ENCODE measurements at regions not wholly inside any gene's neighbourhood (a gene's known extent, or its start where the extent isn't known, plus 50 kb on each side); places are given as distances from the start of the nearest gene placed in this dataset.

DNA sequence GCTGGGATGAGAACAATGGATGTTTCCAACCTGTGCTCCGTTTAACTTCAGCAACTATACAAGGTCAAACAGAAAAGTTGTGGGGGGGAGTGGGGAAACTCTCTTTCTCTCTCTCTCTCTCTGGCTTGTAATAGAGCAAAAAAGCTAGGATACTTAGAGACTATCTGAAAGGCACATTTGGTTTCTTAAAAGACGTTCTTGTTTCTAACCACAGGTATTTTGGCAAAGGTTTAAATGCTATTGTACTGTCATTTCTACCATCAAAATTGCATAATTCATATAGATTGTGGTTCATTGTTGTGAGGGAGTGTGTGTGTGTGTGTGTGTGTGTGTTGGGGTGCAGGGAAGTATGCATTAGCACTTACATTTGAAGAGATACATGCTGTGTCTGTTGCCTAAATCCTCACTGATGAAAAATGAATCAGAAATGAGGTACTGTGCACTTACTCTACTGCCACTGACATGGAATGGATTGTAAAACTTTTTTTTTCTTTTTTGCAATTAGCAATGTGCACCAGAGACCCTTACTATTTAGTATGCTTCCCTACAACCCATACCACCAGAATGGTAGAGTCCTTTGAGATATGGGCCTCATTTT, 841.0 kb upstream of the PIK3C3 start:
- Histone ChIP-seq H4K91ac (ENCODE audit: low read length) (no peak overlapping the region), H3K14ac (ENCODE audit: low read length in 2 of 2) (no peak overlapping the region), H3K79me1 (replicated peaks; ENCODE audit: low read length, poor library complexity, severe bottlenecking) (no peaks in the 10 kb centered on the region), H2BK5ac (ENCODE audit: low read depth, low read length, poor library complexity, severe bottlenecking) (no peak overlapping the region), H3K4me3 (ENCODE audit: insufficient read depth in 1 of 2, low read depth in 1 of 2, low read length in 2 of 2) (no peak overlapping the region), H3K27me3 (ENCODE audit: control insufficient read depth in 1 of 2, insufficient read depth in 1 of 2, low read length in 2 of 2) (no peaks in the 10 kb centered on the region), H2BK15ac (ENCODE audit: low read depth, poor library complexity, severe bottlenecking) (no peak overlapping the region), H2BK120ac (ENCODE audit: low read depth, low read length) (no peak overlapping the region), H3K9me3 (ENCODE audit: control insufficient read depth, low read length) (peaks cover 30% of the 10 kb centered on the region), H2BK12ac (ENCODE audit: low read length in 2 of 2) (no peak overlapping the region), H3K23ac (ENCODE audit: low read length in 2 of 2) (no peak overlapping the region), H3K9ac (ENCODE audit: low read length) (no peak overlapping the region), H2AK5ac (ENCODE audit: low read length, severe bottlenecking) (no peak overlapping the region), H2AFZ (ENCODE audit: low read depth, low read length) (no peak overlapping the region), H3K4me2 (ENCODE audit: low read length, poor library complexity, severe bottlenecking) (no peak overlapping the region), H4K8ac (ENCODE audit: low read length) (no peak overlapping the region), H3K18ac (ENCODE audit: low read depth in 1 of 2, low read length in 2 of 2) (no peak overlapping the region), H3K36me3 (ENCODE audit: control insufficient read depth in 1 of 2, insufficient read depth in 2 of 2, low read depth in 1 of 2, low read length in 2 of 2) (no peaks in the 10 kb centered on the region), H3K27ac (ENCODE audit: low read length, poor library complexity, severe bottlenecking) (no peak overlapping the region), H3K4ac (ENCODE audit: low read depth in 1 of 2, low read length in 2 of 2) (no peak overlapping the region), H3K4me1 (ENCODE audit: control insufficient read depth, insufficient read depth, low read depth, low read length) (no peaks in the 10 kb centered on the region)
- no peak for DNase-seq
- no CpG with 5 or more reads among the region's 2 CpGs for WGBS

GRCh38 chr18:41099451-41099850, 855.6 kb upstream of the PIK3C3 start:
- H4K91ac ChIP-seq (ENCODE audit: low read length): no peak overlapping the region
- H2AFZ ChIP-seq (ENCODE audit: low read depth, low read length): no peak overlapping the region
- no peaks in the 10 kb centered on the region for H3K27me3 ChIP-seq (ENCODE audit: control insufficient read depth in 1 of 2, insufficient read depth in 1 of 2, low read length in 2 of 2)
- H2BK12ac ChIP-seq (ENCODE audit: low read length in 2 of 2): no peak overlapping the region
- H3K4me1 ChIP-seq (ENCODE audit: control insufficient read depth, insufficient read depth, low read depth, low read length): no peaks in the 10 kb centered on the region
- H2AK5ac ChIP-seq (ENCODE audit: low read length, severe bottlenecking): no peak overlapping the region
- DNase-seq: no peak
- no peak overlapping the region for H2BK15ac ChIP-seq (ENCODE audit: low read depth, poor library complexity, severe bottlenecking)
- H3K79me1 ChIP-seq (replicated peaks; ENCODE audit: low read length, poor library complexity, severe bottlenecking): no peaks in the 10 kb centered on the region
- H3K14ac ChIP-seq (ENCODE audit: low read length in 2 of 2): no peak overlapping the region
- no peak overlapping the region for H3K4me2 ChIP-seq (ENCODE audit: low read length, poor library complexity, severe bottlenecking)
- peaks cover 6% of the 10 kb centered on the region for H3K9me3 ChIP-seq (ENCODE audit: control insufficient read depth, low read length)
- H2BK5ac ChIP-seq (ENCODE audit: low read depth, low read length, poor library complexity, severe bottlenecking): no peak overlapping the region
- no peak overlapping the region for H4K8ac ChIP-seq (ENCODE audit: low read length)
- H3K18ac ChIP-seq (ENCODE audit: low read depth in 1 of 2, low read length in 2 of 2): no peak overlapping the region
- no peak overlapping the region for H2BK120ac ChIP-seq (ENCODE audit: low read depth, low read length)
- H3K4me3 ChIP-seq (ENCODE audit: insufficient read depth in 1 of 2, low read depth in 1 of 2, low read length in 2 of 2): no peak overlapping the region
- H3K36me3 ChIP-seq (ENCODE audit: control insufficient read depth in 1 of 2, insufficient read depth in 2 of 2, low read depth in 1 of 2, low read length in 2 of 2): no peaks in the 10 kb centered on the region
- H3K9ac ChIP-seq (ENCODE audit: low read length): no peak overlapping the region
- H3K4ac ChIP-seq (ENCODE audit: low read depth in 1 of 2, low read length in 2 of 2): no peak overlapping the region
- H3K23ac ChIP-seq (ENCODE audit: low read length in 2 of 2): no peak overlapping the region
- no peak overlapping the region for H3K27ac ChIP-seq (ENCODE audit: low read length, poor library complexity, severe bottlenecking)

GRCh38 chr18:41096504-41096903, 858.5 kb upstream of the PIK3C3 start:
- Histone ChIP-seq H3K14ac (ENCODE audit: low read length in 2 of 2) (no peak overlapping the region), H2BK120ac (ENCODE audit: low read depth, low read length) (no peak overlapping the region)

GRCh38 chr18:41077076-41077475, 878.0 kb upstream of the PIK3C3 start:
- Histone ChIP-seq H3K79me1 (replicated peaks; ENCODE audit: low read length, poor library complexity, severe bottlenecking) (no peaks in the 10 kb centered on the region), H2AFZ (ENCODE audit: low read depth, low read length) (no peak overlapping the region), H3K4me1 (ENCODE audit: control insufficient read depth, insufficient read depth, low read depth, low read length) (no peaks in the 10 kb centered on the region), H4K91ac (ENCODE audit: low read length) (no peak overlapping the region), H2BK15ac (ENCODE audit: low read depth, poor library complexity, severe bottlenecking) (no peak overlapping the region), H3K27ac (ENCODE audit: low read length, poor library complexity, severe bottlenecking) (no peak overlapping the region), H2BK5ac (ENCODE audit: low read depth, low read length, poor library complexity, severe bottlenecking) (no peak overlapping the region), H4K8ac (ENCODE audit: low read length) (no peak overlapping the region), H3K18ac (ENCODE audit: low read depth in 1 of 2, low read length in 2 of 2) (no peak overlapping the region), H2BK120ac (ENCODE audit: low read depth, low read length) (no peak overlapping the region), H3K27me3 (ENCODE audit: control insufficient read depth in 1 of 2, insufficient read depth in 1 of 2, low read length in 2 of 2) (no peaks in the 10 kb centered on the region), H3K9ac (ENCODE audit: low read length) (no peak overlapping the region), H3K4me2 (ENCODE audit: low read length, poor library complexity, severe bottlenecking) (no peak overlapping the region), H3K4me3 (ENCODE audit: insufficient read depth in 1 of 2, low read depth in 1 of 2, low read length in 2 of 2) (no peak overlapping the region), H3K36me3 (ENCODE audit: control insufficient read depth in 1 of 2, insufficient read depth in 2 of 2, low read depth in 1 of 2, low read length in 2 of 2) (no peaks in the 10 kb centered on the region), H3K4ac (ENCODE audit: low read depth in 1 of 2, low read length in 2 of 2) (no peak overlapping the region), H3K14ac (ENCODE audit: low read length in 2 of 2) (no peak overlapping the region), H3K23ac (ENCODE audit: low read length in 2 of 2) (no peak overlapping the region), H2BK12ac (ENCODE audit: low read length in 2 of 2) (no peak overlapping the region), H3K9me3 (ENCODE audit: control insufficient read depth, low read length) (peaks cover 7% of the 10 kb centered on the region), H2AK5ac (ENCODE audit: low read length, severe bottlenecking) (no peak overlapping the region)
- 86% methylated on average over 2 of the region's 2 CpGs for WGBS
- no peak for DNase-seq

More at GRCh38 chr18:41096504-41096903, 858.5 kb upstream of the PIK3C3 start:
- H3K27me3 ChIP-seq (ENCODE audit: control insufficient read depth in 1 of 2, insufficient read depth in 1 of 2, low read length in 2 of 2): no peaks in the 10 kb centered on the region
- H3K4me2 ChIP-seq (ENCODE audit: low read length, poor library complexity, severe bottlenecking): no peak overlapping the region
- no peak overlapping the region for H3K4me3 ChIP-seq (ENCODE audit: insufficient read depth in 1 of 2, low read depth in 1 of 2, low read length in 2 of 2)
- H3K9me3 ChIP-seq (ENCODE audit: control insufficient read depth, low read length): peaks cover 6% of the 10 kb centered on the region
- H2AK5ac ChIP-seq (ENCODE audit: low read length, severe bottlenecking): no peak overlapping the region
- H3K18ac ChIP-seq (ENCODE audit: low read depth in 1 of 2, low read length in 2 of 2): no peak overlapping the region
- no peaks in the 10 kb centered on the region for H3K4me1 ChIP-seq (ENCODE audit: control insufficient read depth, insufficient read depth, low read depth, low read length)
- H3K27ac ChIP-seq (ENCODE audit: low read length, poor library complexity, severe bottlenecking): no peak overlapping the region
- H2BK15ac ChIP-seq (ENCODE audit: low read depth, poor library complexity, severe bottlenecking): no peak overlapping the region
- H3K36me3 ChIP-seq (ENCODE audit: control insufficient read depth in 1 of 2, insufficient read depth in 2 of 2, low read depth in 1 of 2, low read length in 2 of 2): no peaks in the 10 kb centered on the region
- H3K9ac ChIP-seq (ENCODE audit: low read length): no peak overlapping the region
- H2BK12ac ChIP-seq (ENCODE audit: low read length in 2 of 2): no peak overlapping the region
- no peak overlapping the region for H2BK5ac ChIP-seq (ENCODE audit: low read depth, low read length, poor library complexity, severe bottlenecking)
- 54% methylated on average over 5 of the region's 5 CpGs for whole genome bisulfite sequencing
- no peak overlapping the region for H4K91ac ChIP-seq (ENCODE audit: low read length)
- no peak overlapping the region for H2AFZ ChIP-seq (ENCODE audit: low read depth, low read length)
- H3K4ac ChIP-seq (ENCODE audit: low read depth in 1 of 2, low read length in 2 of 2): no peak overlapping the region
- no peak overlapping the region for H4K8ac ChIP-seq (ENCODE audit: low read length)
- H3K79me1 ChIP-seq (replicated peaks; ENCODE audit: low read length, poor library complexity, severe bottlenecking): no peaks in the 10 kb centered on the region
- peak; percentile 9 for DNase-seq
- no peak overlapping the region for H3K23ac ChIP-seq (ENCODE audit: low read length in 2 of 2)
